T-cell (primary cell): ENCODE measurements at regions not wholly inside any gene's neighbourhood (a gene's known extent, or its start where the extent isn't known, plus 50 kb on each side); places are given as distances from the start of the nearest gene placed in this dataset.

Experiments
- ATAC-seq, 4 experiments: fragments of 200-7000 bp in 3 of 4; fragments of 150-1000 bp in 1 of 4; cut with Tn5 transposase; replicated peaks in 1 of 4; 1 replicate in 3 of 4; 2 replicates in 1 of 4; pipeline ENCODE4 v1.10.0; 2021; ENCODE audit warnings: moderate library complexity in 3 of 4, mild to moderate bottlenecking in 2 of 4, moderate number of reproducible peaks in 1 of 4
- CTCF ChIA-PET, 2 donors: fragments of 300-600 bp; sonication (Branson Sonifier 250); formaldehyde crosslinking; loops; one replicate each; lab custom pipeline; 2022; ENCODE audit warnings: antibody characterized with exemption in 2 of 2; lab: Charles Lee
- POLR2A ChIA-PET, 2 donors: fragments of 300-600 bp; sonication (Branson Sonifier 250); formaldehyde crosslinking; loops; one replicate each; lab custom pipeline; 2022; ENCODE audit warnings: antibody characterized with exemption in 2 of 2; lab: Charles Lee
- DNase-seq, 35 experiments: peaks; one replicate each; pipeline versions ENCODE4 v3.0.0 to v3.0.0-alpha.2; 2013 to 2023
- H3K27ac ChIP-seq: one replicate; pipeline ENCODE4 v1.5.1; 2013; ENCODE audit warnings: low read length
- H3K27me3 ChIP-seq, 2 experiments: replicated peaks in 1 of 2; 1 replicate in 1 of 2; 2 replicates in 1 of 2; pipeline versions ENCODE4 v1.6.1 to v1.7.0; 2013; ENCODE audit warnings: low read length in 1 of 2, mixed read lengths in 1 of 2; ENCODE audit not compliant: control insufficient read depth in 2 of 2, insufficient read depth in 2 of 2; ENCODE audit errors: extremely low read depth in 1 of 2
- H3K36me3 ChIP-seq, 2 donors: 1 replicate in 1 of 2; 2 replicates in 1 of 2; pipeline versions ENCODE4 v1.6.1 to v1.7.0; 2013; ENCODE audit warnings: low read length in 1 of 2; ENCODE audit not compliant: control insufficient read depth in 2 of 2, insufficient read depth in 1 of 2; ENCODE audit errors: extremely low read depth in 1 of 2
- H3K4me1 ChIP-seq, 2 experiments: 1 replicate in 1 of 2; 2 replicates in 1 of 2; pipeline versions ENCODE4 v1.6.1 to v1.7.0; 2013; ENCODE audit warnings: low read length in 2 of 2, mixed read lengths in 1 of 2; ENCODE audit not compliant: insufficient read depth in 2 of 2, control insufficient read depth in 1 of 2; ENCODE audit errors: extremely low read depth in 1 of 2
- H3K4me3 ChIP-seq, 2 donors: 1 replicate in 1 of 2; 2 replicates in 1 of 2; pipeline versions ENCODE4 v1.5.1 to v1.7.0; 2013; ENCODE audit warnings: mild to moderate bottlenecking in 2 of 2, low read length in 1 of 2, moderate library complexity in 1 of 2; ENCODE audit not compliant: control insufficient read depth in 1 of 2; ENCODE audit errors: extremely low read depth in 1 of 2
- H3K9me3 ChIP-seq: 2 replicates; pipeline ENCODE4 v1.7.0; 2013
- H3K27ac Mint-ChIP-seq, 2 donors: one replicate each; pipeline ENCODE4 v1.8.0; 2020 to 2021; ENCODE audit warnings: mild to moderate bottlenecking in 2 of 2, mixed read lengths in 2 of 2
- H3K27me3 Mint-ChIP-seq, 2 donors: one replicate each; pipeline ENCODE4 v1.8.0; 2021 to 2022; ENCODE audit warnings: mixed read lengths in 2 of 2
- H3K36me3 Mint-ChIP-seq: one replicate; pipeline ENCODE4 v1.8.0; 2021; ENCODE audit warnings: mixed read lengths
- H3K4me1 Mint-ChIP-seq, 3 donors: one replicate each; pipeline ENCODE4 v1.8.0; 2020 to 2022; ENCODE audit warnings: mixed read lengths in 3 of 3, mild to moderate bottlenecking in 1 of 3
- H3K4me3 Mint-ChIP-seq, 3 donors: one replicate each; pipeline ENCODE4 v1.8.0; 2020 to 2022; ENCODE audit warnings: mild to moderate bottlenecking in 3 of 3, mixed read lengths in 3 of 3, moderate library complexity in 3 of 3
- H3K9me3 Mint-ChIP-seq, 3 donors: one replicate each; pipeline ENCODE4 v1.8.0; 2020 to 2022; ENCODE audit warnings: mixed read lengths in 3 of 3
- WGBS: methylation state at CpG from one replicate; pipeline ENCODE4 v1.1.5; 2013; ENCODE audit warnings: missing lambda C conversion rate; ENCODE audit not compliant: insufficient coverage; 5-methylcytosine and 5-hydroxymethylcytosine counted together

GRCh38 chr6:90729057-90729456, 142.2 kb upstream of the MAP3K7 start:
- Mint-ChIP-seq H3K4me1 (no peaks in the 10 kb centered on the region), H3K36me3 (no peaks in the 10 kb centered on the region), H3K27ac (no peak overlapping the region), H3K9me3 (peaks cover 0 to 3% (median 1%) of the 10 kb centered on the region in 3 donors), H3K4me3 (no peak overlapping the region), H3K27me3 (peaks cover 0 to 19% of the 10 kb centered on the region in 2 donors)
- H3K4me1 ChIP-seq, result no peaks in the 10 kb centered on the region
- no peak overlapping the region for H3K4me3 ChIP-seq
- H3K9me3 ChIP-seq, result no peaks in the 10 kb centered on the region
- ChIA-PET POLR2A (no interaction called here), CTCF (no interaction called here)
- WGBS, result 83% methylated on average over 1 of the region's 2 CpGs
- no peaks in the 10 kb centered on the region for H3K27me3 ChIP-seq
- no peaks in the 10 kb centered on the region for H3K36me3 ChIP-seq
- no peak overlapping the region for H3K27ac ChIP-seq
- DNase-seq (no peak), ATAC-seq (no peak)

GRCh38 chr6:90722648-90723047, 135.8 kb upstream of the MAP3K7 start:
- H3K9me3 ChIP-seq, result no peaks in the 10 kb centered on the region
- no peak overlapping the region for H3K4me3 ChIP-seq
- Mint-ChIP-seq H3K27ac (no peak overlapping the region), H3K9me3 (no peaks in the 10 kb centered on the region), H3K4me3 (no peak overlapping the region), H3K4me1 (no peaks in the 10 kb centered on the region), H3K27me3 (peaks cover 13 to 22% of the 10 kb centered on the region in 2 donors), H3K36me3 (no peaks in the 10 kb centered on the region)
- no peaks in the 10 kb centered on the region for H3K4me1 ChIP-seq
- no peaks in the 10 kb centered on the region for H3K27me3 ChIP-seq
- H3K27ac ChIP-seq, result no peak overlapping the region
- POLR2A ChIA-PET, result no interaction called here
- DNase-seq (no peak), ATAC-seq (no peak)
- CTCF ChIA-PET, result no interaction called here
- WGBS, result no CpG with 5 or more reads among the region's 2 CpGs
- H3K36me3 ChIP-seq, result no peaks in the 10 kb centered on the region

GRCh38 chr6:90720404-90720803, 133.5 kb upstream of the MAP3K7 start:
- DNase-seq, result no peak

GRCh38 chr6:90719321-90720195, 132.7 kb upstream of the MAP3K7 start:
- Mint-ChIP-seq H3K36me3 (no peaks in the 10 kb centered on the region), H3K4me1 (no peaks in the 10 kb centered on the region), H3K9me3 (no peaks in the 10 kb centered on the region), H3K4me3 (no peak overlapping the region), H3K27me3 (peaks cover 12 to 20% of the 10 kb centered on the region in 2 donors), H3K27ac (no peak overlapping the region)
- Histone ChIP-seq H3K9me3 (no peaks in the 10 kb centered on the region), H3K4me1 (no peaks in the 10 kb centered on the region), H3K36me3 (no peaks in the 10 kb centered on the region), H3K27me3 (no peaks in the 10 kb centered on the region), H3K27ac (no peak overlapping the region), H3K4me3 (no peak overlapping the region)
- POLR2A ChIA-PET, result no interaction called here
- ATAC-seq (no peak), DNase-seq (no peak)
- 82% methylated on average over 2 of the region's 3 CpGs for WGBS
- CTCF ChIA-PET, result no interaction called here

More at GRCh38 chr6:90720404-90720803, 133.5 kb upstream of the MAP3K7 start:
- Histone ChIP-seq H3K27ac (no peak overlapping the region), H3K4me1 (no peaks in the 10 kb centered on the region), H3K27me3 (no peaks in the 10 kb centered on the region), H3K9me3 (no peaks in the 10 kb centered on the region), H3K36me3 (no peaks in the 10 kb centered on the region), H3K4me3 (no peak overlapping the region)
- Mint-ChIP-seq H3K4me3 (no peak overlapping the region), H3K27ac (no peak overlapping the region), H3K27me3 (peaks cover 18 to 20% of the 10 kb centered on the region in 2 donors), H3K4me1 (no peaks in the 10 kb centered on the region), H3K36me3 (no peaks in the 10 kb centered on the region), H3K9me3 (no peaks in the 10 kb centered on the region)
- WGBS, result 33% methylated on average over 1 of the region's 1 CpG
- ChIA-PET POLR2A (no interaction called here), CTCF (no interaction called here)
- ATAC-seq, result no peak

- ATAC-seq, result no peak
- H3K27ac ChIP-seq, result no peak overlapping the region
- no peaks in the 10 kb centered on the region for H3K4me1 ChIP-seq
- Mint-ChIP-seq H3K27ac (no peak overlapping the region), H3K36me3 (no peaks in the 10 kb centered on the region), H3K4me1 (no peaks in the 10 kb centered on the region), H3K9me3 (no peaks in the 10 kb centered on the region), H3K4me3 (no peak overlapping the region), H3K27me3 (peaks cover 12 to 23% of the 10 kb centered on the region in 2 donors)
- POLR2A ChIA-PET, result no interaction called here
- no peak for DNase-seq
- no peaks in the 10 kb centered on the region for H3K27me3 ChIP-seq
- no CpG with 5 or more reads among the region's 1 CpG for WGBS
- CTCF ChIA-PET, result no interaction called here
- no peaks in the 10 kb centered on the region for H3K9me3 ChIP-seq
- H3K4me3 ChIP-seq, result no peak overlapping the region
- H3K36me3 ChIP-seq, result no peaks in the 10 kb centered on the region
These were observed 129.5 kb upstream of the MAP3K7 start for GRCh38 chr6:90716376-90716775.

- no peaks in the 10 kb centered on the region for H3K9me3 ChIP-seq
- DNase-seq (no peak), ATAC-seq (no peak)
- Mint-ChIP-seq H3K4me3 (no peak overlapping the region), H3K36me3 (no peaks in the 10 kb centered on the region), H3K9me3 (no peaks in the 10 kb centered on the region), H3K27me3 (peaks cover 9 to 18% of the 10 kb centered on the region in 2 donors), H3K27ac (no peak overlapping the region), H3K4me1 (no peaks in the 10 kb centered on the region)
- no peaks in the 10 kb centered on the region for H3K27me3 ChIP-seq
- H3K4me1 ChIP-seq, result no peaks in the 10 kb centered on the region
- H3K27ac ChIP-seq, result no peak overlapping the region
- H3K4me3 ChIP-seq, result no peak overlapping the region
- ChIA-PET POLR2A (no interaction called here), CTCF (no interaction called here)
- H3K36me3 ChIP-seq, result no peaks in the 10 kb centered on the region
- WGBS, result 78% methylated on average over 4 of the region's 13 CpGs
These were observed 128.3 kb upstream of the MAP3K7 start for GRCh38 chr6:90715093-90715655.
